C4-2B (cell line): ENCODE measurements at regions not wholly inside any gene's neighbourhood (a gene's known extent, or its start where the extent isn't known, plus 50 kb on each side); places are given as distances from the start of the nearest gene placed in this dataset.
A peak's percentile ranks its signal among the peaks of the same experiment; 100 is the strongest.
"Not testable (repeated sequence)": the region's sequence is repeated elsewhere in the genome, so short reads cannot be mapped to it uniquely, and the experiment has no call there.

Experiments used
- H3K27ac ChIP-seq: fragments of 450-650 bp; 2 replicates; pipeline ENCODE4 v1.5.1; 2017
- ZFX ChIP-seq: fragments of 450-650 bp; IDR thresholded peaks from 2 replicates; pipeline ENCODE4 v1.6.1; 2017
- TF ChIP-seq, protein P1 (sequence below): fragments of 450-650 bp; conservative IDR thresholded peaks from 2 replicates; pipeline ENCODE4 v1.5.1; 2017; ENCODE audit warnings: mild to moderate bottlenecking

DNA sequence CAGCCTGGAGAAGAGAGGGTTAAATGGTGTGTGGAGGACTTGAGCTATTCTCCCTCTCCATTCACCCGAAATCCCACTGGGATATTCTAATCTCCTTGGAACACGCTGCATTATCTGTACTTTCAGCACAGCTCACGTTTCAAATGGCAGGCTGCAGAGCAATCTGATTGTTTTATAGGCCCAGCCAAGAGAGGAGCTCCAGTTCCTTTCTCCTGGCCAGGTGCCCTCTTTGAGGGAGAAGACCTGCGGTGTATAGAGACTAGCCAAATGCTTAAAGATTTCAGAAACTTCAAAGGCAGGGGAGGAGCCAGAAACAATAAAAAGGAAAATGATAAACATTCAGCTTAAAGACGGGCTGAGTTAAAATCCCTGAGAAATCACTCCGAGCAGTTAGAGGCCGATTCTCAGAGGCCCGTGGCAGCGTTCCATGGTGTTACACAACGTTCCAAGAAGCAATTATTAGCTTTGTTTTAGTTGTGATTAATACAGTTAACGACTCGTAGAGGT is 564.0 kb upstream of the KLF4 start:
- TF ChIP-seq, protein P1, sequence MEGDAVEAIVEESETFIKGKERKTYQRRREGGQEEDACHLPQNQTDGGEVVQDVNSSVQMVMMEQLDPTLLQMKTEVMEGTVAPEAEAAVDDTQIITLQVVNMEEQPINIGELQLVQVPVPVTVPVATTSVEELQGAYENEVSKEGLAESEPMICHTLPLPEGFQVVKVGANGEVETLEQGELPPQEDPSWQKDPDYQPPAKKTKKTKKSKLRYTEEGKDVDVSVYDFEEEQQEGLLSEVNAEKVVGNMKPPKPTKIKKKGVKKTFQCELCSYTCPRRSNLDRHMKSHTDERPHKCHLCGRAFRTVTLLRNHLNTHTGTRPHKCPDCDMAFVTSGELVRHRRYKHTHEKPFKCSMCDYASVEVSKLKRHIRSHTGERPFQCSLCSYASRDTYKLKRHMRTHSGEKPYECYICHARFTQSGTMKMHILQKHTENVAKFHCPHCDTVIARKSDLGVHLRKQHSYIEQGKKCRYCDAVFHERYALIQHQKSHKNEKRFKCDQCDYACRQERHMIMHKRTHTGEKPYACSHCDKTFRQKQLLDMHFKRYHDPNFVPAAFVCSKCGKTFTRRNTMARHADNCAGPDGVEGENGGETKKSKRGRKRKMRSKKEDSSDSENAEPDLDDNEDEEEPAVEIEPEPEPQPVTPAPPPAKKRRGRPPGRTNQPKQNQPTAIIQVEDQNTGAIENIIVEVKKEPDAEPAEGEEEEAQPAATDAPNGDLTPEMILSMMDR: no peak
- TF ChIP-seq ZFX: no peak
- H3K27ac ChIP-seq: peak overlapping the region; percentile 59; the same call in 1 of the 2 replicates

DNA sequence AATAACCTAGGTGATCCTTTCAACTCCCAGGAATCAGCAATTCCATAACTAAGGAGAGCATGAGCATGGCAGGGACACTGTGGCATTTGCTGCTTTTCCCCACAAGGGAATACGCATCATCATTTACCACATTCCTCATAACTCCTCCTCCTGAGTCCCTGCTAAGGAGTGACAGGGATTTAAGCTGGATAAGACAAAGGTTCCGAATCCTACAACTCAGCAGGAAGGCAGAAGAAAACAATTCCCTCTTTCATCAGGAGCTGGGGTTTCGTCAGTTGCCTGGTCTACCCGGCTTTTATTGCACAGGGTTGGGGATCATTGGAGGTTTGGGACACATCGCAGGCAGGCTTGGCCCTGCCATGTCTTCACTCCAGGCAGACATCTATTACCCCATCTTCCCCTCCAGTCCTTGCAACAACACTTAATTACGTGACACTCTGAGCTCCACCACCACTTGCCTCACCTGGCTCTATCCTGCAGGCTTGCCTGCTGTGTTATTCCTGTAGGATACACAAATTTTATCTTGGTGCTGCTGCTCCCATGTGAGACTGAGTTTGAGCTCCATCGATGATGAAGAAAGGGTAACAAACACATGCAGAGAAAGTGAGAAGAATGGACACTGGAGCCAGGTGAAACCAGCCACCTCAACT is 563.0 kb upstream of the KLF4 start:
- TF ChIP-seq ZFX: no peak
- TF ChIP-seq, protein P1: no peak
- H3K27ac ChIP-seq: peak overlapping the region; percentile 59; the same call in 1 of the 2 replicates

DNA sequence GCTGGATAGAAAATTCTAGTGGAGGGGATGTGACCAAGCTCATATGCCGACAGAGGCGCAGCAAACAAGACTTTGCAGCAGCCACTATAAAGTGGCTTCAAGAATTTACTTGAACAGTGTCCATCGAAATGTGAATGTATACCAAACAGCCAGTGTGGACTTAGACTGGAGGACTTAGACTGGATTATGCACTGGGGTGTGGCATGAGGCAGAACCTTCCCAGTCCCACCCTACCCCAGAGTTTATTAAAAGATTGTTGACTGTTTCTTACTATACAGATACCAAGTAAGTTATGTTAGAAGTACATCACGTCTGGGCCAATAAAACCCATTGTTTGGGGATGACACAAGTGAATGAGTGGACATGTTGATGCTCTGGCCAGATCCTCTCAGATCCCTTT is 561.3 kb upstream of the KLF4 start:
- TF ChIP-seq ZFX: no peak
- TF ChIP-seq, protein P1: no peak
- no peak overlapping the region for H3K27ac ChIP-seq

DNA sequence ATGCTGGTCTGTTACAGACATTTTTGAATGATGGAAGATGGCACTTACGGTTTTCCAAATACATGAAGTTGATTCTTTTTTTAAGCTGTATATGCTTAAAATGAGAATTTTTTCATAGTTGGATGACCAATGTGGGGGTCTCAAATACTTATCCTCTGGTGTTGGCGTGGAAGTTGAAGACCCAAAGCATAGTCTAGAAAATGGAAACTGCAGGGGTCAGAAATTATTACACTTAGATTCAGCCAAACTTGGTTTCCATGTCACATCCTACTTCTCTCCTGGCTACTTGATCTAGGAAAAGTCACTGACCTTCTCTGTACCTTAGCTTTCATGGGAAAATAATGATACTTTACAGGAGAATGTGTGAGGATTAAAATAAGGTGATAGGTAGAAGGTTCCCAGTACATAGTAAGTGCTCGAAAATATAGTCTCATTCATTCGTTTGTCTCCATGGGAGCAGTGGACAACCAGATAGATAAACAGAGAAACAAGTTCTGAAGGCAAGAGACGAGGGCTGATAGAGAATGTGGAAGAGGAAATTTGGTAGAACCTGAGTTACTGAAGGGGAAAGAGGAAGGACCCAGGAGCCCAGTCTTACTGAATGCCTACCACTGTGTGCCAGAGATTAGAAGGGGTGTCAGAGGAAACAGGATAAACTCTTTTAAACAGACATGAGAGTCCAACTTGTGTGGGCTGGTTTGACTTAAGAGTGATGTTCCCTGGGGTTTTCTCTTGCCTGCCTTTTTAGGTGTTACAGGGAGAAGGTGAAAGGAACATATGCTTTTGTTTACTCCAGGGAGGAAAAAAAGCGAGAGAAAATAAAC is 560.3 kb upstream of the KLF4 start:
- no peak for TF ChIP-seq ZFX
- TF ChIP-seq, protein P1: no peak
- H3K27ac ChIP-seq: no peak overlapping the region

DNA sequence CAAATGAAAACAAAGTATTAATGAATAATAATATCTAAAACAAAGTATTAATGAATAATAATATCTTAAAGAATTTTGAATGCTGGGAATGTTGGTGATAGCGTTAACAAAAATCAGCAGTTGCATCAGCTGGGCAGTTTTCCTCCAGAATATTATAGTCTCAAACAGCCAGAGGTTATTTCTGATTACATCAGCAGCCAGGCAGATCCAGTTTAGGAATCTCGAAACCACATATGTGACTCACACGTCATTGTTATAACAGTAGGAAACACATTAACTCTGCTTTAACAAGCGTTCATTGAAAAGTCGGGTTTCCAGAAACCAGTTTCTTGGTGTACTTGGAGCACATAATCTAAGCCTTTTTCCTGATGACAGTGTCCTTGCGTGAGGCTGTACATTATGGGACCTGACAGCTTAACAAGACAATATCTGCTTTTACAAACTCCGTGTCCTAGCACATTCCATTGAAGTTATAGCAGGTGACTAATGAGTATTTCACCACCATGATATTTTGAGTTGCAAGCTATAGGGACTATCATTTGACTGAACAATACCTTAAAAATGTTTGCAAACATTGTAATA is 559.5 kb upstream of the KLF4 start:
- no peak overlapping the region for H3K27ac ChIP-seq
- TF ChIP-seq, protein P1: no peak
- no peak for TF ChIP-seq ZFX

DNA sequence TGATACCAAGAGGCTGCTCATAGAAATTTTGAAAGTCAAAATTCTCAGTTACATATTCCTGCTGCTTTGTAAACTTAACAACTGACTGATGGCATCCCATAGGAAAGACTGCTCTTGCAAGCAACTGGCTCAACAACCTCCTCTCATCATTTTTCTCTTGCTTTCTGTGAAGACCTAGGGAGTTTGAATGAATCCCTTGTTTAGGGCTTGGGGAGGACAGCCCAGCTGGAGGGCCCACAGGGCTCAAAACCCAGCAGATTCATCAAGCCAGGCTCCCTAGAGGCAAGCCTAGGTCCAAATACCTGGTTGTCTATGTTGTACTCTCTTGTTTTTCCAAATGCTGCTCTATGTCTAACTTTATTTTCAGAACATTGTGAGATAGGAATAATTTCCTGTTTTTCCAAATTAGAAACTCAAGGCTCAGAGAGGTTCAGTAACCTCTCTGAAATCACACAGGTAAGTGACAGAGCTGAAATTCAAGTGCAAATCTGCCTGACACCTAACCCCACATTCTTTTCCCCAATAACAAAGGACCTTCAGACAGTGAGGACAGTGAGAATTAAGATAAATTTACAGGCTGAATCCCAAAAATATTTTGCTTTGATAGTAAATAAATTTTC is 558.9 kb upstream of the KLF4 start:
- H3K27ac ChIP-seq: no peak overlapping the region
- no peak for TF ChIP-seq ZFX
- TF ChIP-seq, protein P1: no peak

DNA sequence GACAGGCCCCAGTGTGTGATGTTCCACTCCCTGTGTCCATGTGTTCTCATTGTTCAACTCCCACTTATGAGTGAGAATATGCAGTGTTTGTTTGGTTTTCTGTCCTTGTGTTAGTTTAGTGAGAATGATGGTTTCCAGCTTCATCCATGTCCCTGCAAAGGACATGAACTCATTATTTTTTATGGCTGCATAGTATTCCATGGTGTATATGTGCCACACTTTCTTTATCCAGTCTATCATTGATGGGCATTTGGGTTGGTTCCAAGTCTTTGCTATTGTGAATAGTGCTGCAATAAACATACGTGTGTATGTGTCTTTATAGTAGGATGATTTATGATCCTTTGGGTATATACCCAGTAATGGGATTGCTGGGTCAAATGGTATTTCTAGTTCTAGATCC is 558.2 kb upstream of the KLF4 start:
- H3K27ac ChIP-seq: not testable (repeated sequence)
